ENCODE measurements at regions not wholly inside any gene's neighbourhood (a gene's known extent, or its start where the extent isn't known, plus 50 kb on each side); places are given as distances from the start of the nearest gene placed in this dataset.

DNA sequence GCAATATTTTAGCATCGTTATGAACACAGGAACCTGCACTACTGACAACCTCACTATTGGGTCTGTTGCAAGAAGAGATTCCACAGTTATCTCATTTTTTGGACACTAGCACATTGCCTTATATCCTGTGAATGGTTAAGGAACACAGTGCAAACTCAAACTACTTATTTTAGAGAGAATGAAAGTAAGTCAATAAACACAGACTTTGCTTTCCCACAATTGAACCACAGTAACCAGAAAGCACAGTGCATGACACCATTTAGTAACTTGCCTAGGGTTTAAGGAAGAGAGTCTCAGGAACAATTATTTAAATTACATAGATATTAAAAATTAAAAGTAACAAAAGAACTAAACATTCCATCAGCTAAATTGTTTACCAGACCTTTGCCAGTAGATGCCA lies 468.8 kb downstream of the ZWINT start:
- H3K36me3 Mint-ChIP-seq: peaks cover 4% of the 10 kb centered on the region
- ATAC-seq: no peak
- no peak overlapping the region for H3K27ac Mint-ChIP-seq
- DNase-seq (ENCODE audit: low spot score): no peak
- peaks cover 5% of the 10 kb centered on the region for H3K9me3 Mint-ChIP-seq
- CTCF ChIA-PET: no interaction called here
- POLR2A ChIA-PET: no interaction called here
- no peak for TF ChIP-seq NFYB (CRISPR knock-in tag; conservative IDR thresholded peaks at IDR 0.05; ENCODE audit: low read depth)
- TF ChIP-seq ZNF396 (CRISPR knock-in tag; IDR thresholded peaks at IDR 0.05; ENCODE audit: borderline replicate concordance): no peak
- TF ChIP-seq, protein P1, sequence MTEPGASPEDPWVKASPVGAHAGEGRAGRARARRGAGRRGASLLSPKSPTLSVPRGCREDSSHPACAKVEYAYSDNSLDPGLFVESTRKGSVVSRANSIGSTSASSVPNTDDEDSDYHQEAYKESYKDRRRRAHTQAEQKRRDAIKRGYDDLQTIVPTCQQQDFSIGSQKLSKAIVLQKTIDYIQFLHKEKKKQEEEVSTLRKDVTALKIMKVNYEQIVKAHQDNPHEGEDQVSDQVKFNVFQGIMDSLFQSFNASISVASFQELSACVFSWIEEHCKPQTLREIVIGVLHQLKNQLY (CRISPR knock-in tag; IDR thresholded peaks at IDR 0.05): no peak
- peaks cover 22% of the 10 kb centered on the region for H3K4me1 Mint-ChIP-seq
- H3K27me3 Mint-ChIP-seq (ENCODE audit: low read depth): no peaks in the 10 kb centered on the region
- no peak overlapping the region for H3K4me3 Mint-ChIP-seq

DNA sequence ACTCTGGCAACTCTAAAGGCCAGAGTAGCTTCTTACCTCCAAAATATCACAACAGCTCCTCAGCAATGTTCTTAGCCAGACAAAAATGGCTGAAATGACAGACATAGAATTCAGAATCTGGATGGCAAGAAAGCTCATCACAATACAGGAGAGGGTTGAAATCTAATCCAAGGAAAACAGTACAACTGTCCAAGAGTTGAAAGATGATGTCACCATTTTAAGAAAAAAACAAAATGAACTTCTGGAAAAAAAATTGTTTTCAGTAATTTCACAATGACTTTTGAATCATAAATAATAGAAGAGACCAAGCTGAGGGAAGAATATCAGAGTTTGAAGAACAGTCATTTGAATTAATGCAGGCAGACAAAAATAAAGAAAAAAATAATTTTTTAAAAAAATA lies 479.5 kb downstream of the ZWINT start:
- Mint-ChIP-seq H3K4me1 (peaks cover 6% of the 10 kb centered on the region), H3K36me3 (no peaks in the 10 kb centered on the region), H3K27me3 (ENCODE audit: low read depth) (no peaks in the 10 kb centered on the region), H3K4me3 (no peak overlapping the region), H3K9me3 (peaks cover 8% of the 10 kb centered on the region; the same call in 1 of the 2 replicates), H3K27ac (no peak overlapping the region)
- ATAC-seq: no peak
- ChIA-PET POLR2A (no interaction called here), CTCF (no interaction called here)
- no peak for TF ChIP-seq CREB1 (CRISPR knock-in tag; IDR thresholded peaks at IDR 0.05)
- TF ChIP-seq, protein P2, sequence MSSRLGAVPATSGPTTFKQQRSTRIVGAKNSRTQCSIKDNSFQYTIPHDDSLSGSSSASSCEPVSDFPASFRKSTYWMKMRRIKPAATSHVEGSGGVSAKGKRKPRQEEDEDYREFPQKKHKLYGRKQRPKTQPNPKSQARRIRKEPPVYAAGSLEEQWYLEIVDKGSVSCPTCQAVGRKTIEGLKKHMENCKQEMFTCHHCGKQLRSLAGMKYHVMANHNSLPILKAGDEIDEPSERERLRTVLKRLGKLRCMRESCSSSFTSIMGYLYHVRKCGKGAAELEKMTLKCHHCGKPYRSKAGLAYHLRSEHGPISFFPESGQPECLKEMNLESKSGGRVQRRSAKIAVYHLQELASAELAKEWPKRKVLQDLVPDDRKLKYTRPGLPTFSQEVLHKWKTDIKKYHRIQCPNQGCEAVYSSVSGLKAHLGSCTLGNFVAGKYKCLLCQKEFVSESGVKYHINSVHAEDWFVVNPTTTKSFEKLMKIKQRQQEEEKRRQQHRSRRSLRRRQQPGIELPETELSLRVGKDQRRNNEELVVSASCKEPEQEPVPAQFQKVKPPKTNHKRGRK (CRISPR knock-in tag; IDR thresholded peaks at IDR 0.05; ENCODE audit: borderline replicate concordance): no peak
- TF ChIP-seq, protein P3, sequence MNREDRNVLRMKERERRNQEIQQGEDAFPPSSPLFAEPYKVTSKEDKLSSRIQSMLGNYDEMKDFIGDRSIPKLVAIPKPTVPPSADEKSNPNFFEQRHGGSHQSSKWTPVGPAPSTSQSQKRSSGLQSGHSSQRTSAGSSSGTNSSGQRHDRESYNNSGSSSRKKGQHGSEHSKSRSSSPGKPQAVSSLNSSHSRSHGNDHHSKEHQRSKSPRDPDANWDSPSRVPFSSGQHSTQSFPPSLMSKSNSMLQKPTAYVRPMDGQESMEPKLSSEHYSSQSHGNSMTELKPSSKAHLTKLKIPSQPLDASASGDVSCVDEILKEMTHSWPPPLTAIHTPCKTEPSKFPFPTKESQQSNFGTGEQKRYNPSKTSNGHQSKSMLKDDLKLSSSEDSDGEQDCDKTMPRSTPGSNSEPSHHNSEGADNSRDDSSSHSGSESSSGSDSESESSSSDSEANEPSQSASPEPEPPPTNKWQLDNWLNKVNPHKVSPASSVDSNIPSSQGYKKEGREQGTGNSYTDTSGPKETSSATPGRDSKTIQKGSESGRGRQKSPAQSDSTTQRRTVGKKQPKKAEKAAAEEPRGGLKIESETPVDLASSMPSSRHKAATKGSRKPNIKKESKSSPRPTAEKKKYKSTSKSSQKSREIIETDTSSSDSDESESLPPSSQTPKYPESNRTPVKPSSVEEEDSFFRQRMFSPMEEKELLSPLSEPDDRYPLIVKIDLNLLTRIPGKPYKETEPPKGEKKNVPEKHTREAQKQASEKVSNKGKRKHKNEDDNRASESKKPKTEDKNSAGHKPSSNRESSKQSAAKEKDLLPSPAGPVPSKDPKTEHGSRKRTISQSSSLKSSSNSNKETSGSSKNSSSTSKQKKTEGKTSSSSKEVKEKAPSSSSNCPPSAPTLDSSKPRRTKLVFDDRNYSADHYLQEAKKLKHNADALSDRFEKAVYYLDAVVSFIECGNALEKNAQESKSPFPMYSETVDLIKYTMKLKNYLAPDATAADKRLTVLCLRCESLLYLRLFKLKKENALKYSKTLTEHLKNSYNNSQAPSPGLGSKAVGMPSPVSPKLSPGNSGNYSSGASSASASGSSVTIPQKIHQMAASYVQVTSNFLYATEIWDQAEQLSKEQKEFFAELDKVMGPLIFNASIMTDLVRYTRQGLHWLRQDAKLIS (CRISPR knock-in tag; IDR thresholded peaks at IDR 0.05; ENCODE audit: borderline replicate concordance): no peak
- TF ChIP-seq, protein P4, sequence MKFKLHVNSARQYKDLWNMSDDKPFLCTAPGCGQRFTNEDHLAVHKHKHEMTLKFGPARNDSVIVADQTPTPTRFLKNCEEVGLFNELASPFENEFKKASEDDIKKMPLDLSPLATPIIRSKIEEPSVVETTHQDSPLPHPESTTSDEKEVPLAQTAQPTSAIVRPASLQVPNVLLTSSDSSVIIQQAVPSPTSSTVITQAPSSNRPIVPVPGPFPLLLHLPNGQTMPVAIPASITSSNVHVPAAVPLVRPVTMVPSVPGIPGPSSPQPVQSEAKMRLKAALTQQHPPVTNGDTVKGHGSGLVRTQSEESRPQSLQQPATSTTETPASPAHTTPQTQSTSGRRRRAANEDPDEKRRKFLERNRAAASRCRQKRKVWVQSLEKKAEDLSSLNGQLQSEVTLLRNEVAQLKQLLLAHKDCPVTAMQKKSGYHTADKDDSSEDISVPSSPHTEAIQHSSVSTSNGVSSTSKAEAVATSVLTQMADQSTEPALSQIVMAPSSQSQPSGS (CRISPR knock-in tag; IDR thresholded peaks at IDR 0.05; ENCODE audit: borderline replicate concordance, low read depth): no peak
- TF ChIP-seq EMX1 (CRISPR knock-in tag; IDR thresholded peaks at IDR 0.05): no peak
- no peak for TF ChIP-seq MYBL2 (CRISPR knock-in tag; IDR thresholded peaks at IDR 0.05)
- no peak for TF ChIP-seq HMGA2 (CRISPR knock-in tag; IDR thresholded peaks at IDR 0.05)
- TF ChIP-seq ETV6 (CRISPR knock-in tag; IDR thresholded peaks at IDR 0.05): no peak
- no peak for TF ChIP-seq TP53 (CRISPR knock-in tag; IDR thresholded peaks at IDR 0.05)
- TF ChIP-seq, protein P5, sequence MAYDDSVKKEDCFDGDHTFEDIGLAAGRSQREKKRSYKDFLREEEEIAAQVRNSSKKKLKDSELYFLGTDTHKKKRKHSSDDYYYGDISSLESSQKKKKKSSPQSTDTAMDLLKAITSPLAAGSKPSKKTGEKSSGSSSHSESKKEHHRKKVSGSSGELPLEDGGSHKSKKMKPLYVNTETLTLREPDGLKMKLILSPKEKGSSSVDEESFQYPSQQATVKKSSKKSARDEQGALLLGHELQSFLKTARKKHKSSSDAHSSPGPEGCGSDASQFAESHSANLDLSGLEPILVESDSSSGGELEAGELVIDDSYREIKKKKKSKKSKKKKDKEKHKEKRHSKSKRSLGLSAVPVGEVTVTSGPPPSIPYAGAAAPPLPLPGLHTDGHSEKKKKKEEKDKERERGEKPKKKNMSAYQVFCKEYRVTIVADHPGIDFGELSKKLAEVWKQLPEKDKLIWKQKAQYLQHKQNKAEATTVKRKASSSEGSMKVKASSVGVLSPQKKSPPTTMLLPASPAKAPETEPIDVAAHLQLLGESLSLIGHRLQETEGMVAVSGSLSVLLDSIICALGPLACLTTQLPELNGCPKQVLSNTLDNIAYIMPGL (CRISPR knock-in tag; IDR thresholded peaks at IDR 0.05): no peak
- no peak for TF ChIP-seq SOX15 (CRISPR knock-in tag; IDR thresholded peaks at IDR 0.05)
- no peak for TF ChIP-seq ZNF263 (CRISPR knock-in tag; IDR thresholded peaks at IDR 0.05; ENCODE audit: low read depth)
- TF ChIP-seq, protein P6, sequence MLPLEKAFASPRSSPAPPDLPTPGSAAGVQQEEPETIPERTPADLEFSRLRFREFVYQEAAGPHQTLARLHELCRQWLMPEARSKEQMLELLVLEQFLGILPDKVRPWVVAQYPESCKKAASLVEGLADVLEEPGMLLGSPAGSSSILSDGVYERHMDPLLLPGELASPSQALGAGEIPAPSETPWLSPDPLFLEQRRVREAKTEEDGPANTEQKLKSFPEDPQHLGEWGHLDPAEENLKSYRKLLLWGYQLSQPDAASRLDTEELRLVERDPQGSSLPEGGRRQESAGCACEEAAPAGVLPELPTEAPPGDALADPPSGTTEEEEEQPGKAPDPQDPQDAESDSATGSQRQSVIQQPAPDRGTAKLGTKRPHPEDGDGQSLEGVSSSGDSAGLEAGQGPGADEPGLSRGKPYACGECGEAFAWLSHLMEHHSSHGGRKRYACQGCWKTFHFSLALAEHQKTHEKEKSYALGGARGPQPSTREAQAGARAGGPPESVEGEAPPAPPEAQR (CRISPR knock-in tag; IDR thresholded peaks at IDR 0.05): no peak
- TF ChIP-seq ZNF396 (CRISPR knock-in tag; IDR thresholded peaks at IDR 0.05; ENCODE audit: borderline replicate concordance): no peak
- TF ChIP-seq ZNF416 (CRISPR knock-in tag; IDR thresholded peaks at IDR 0.05): no peak
- TF ChIP-seq OVOL2 (CRISPR knock-in tag; IDR thresholded peaks at IDR 0.05; ENCODE audit: borderline replicate concordance): no peak
- TF ChIP-seq GTF2I (CRISPR knock-in tag; conservative IDR thresholded peaks at IDR 0.05): no peak
- TF ChIP-seq, protein P7, sequence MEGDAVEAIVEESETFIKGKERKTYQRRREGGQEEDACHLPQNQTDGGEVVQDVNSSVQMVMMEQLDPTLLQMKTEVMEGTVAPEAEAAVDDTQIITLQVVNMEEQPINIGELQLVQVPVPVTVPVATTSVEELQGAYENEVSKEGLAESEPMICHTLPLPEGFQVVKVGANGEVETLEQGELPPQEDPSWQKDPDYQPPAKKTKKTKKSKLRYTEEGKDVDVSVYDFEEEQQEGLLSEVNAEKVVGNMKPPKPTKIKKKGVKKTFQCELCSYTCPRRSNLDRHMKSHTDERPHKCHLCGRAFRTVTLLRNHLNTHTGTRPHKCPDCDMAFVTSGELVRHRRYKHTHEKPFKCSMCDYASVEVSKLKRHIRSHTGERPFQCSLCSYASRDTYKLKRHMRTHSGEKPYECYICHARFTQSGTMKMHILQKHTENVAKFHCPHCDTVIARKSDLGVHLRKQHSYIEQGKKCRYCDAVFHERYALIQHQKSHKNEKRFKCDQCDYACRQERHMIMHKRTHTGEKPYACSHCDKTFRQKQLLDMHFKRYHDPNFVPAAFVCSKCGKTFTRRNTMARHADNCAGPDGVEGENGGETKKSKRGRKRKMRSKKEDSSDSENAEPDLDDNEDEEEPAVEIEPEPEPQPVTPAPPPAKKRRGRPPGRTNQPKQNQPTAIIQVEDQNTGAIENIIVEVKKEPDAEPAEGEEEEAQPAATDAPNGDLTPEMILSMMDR (IDR thresholded peaks at IDR 0.05): no peak
- no peak for TF ChIP-seq JAZF1 (CRISPR knock-in tag; IDR thresholded peaks at IDR 0.05)
- no peak for DNase-seq (ENCODE audit: low spot score)

Data from WTC11 (cell line).